Panc1 (cell line): ENCODE measurements at regions not wholly inside any gene's neighbourhood (a gene's known extent, or its start where the extent isn't known, plus 50 kb on each side); places are given as distances from the start of the nearest gene placed in this dataset.

Experiments used
- ATAC-seq: fragments of 200-7000 bp; cut with Tn5 transposase; 2 replicates; pipeline ENCODE4 v1.9.1; 2020; ENCODE audit warnings: mild to moderate bottlenecking, moderate library complexity
- BruUV-seq: library from RNA; stranded (reverse); fragments of 400-500 nt; replicated peaks from 2 replicates; lab custom pipeline; 2021; lab: Mats Ljungman, UMichigan
- CTCF ChIA-PET: fragments of 300-600 bp; sonication (Branson Sonifier 250); formaldehyde crosslinking; loops from one replicate; lab custom pipeline; 2022; ENCODE audit warnings: antibody characterized with exemption; lab: Charles Lee
- POLR2A ChIA-PET: fragments of 300-600 bp; sonication (Branson Sonifier 250); formaldehyde crosslinking; loops from one replicate; lab custom pipeline; 2022; ENCODE audit warnings: antibody characterized with exemption; lab: Charles Lee
- DNase-seq: peaks from one replicate; pipeline ENCODE4 v3.0.0-alpha.2; 2010; ENCODE audit warnings: low read depth, low spot score
- H3K27ac ChIP-seq: 2 replicates; pipeline ENCODE4 v1.5.1; 2011; ENCODE audit warnings: mild to moderate bottlenecking, low read length, inconsistent platforms
- H3K27me3 ChIP-seq: fragments of 200-500 bp; sonication (Bioruptor generic); 2 replicates; pipeline ENCODE4 v1.6.0; 2014; ENCODE audit warnings: low read length, inconsistent platforms; ENCODE audit not compliant: control insufficient read depth, insufficient read depth
- H3K36me3 ChIP-seq: fragments of 200-500 bp; sonication (Bioruptor generic); 2 replicates; pipeline ENCODE4 v1.5.1; 2014; ENCODE audit warnings: inconsistent platforms, mild to moderate bottlenecking, low read length, moderate library complexity; ENCODE audit not compliant: control insufficient read depth, insufficient read depth
- H3K4me1 ChIP-seq: 2 replicates; pipeline ENCODE4 v1.5.1; 2011; ENCODE audit warnings: inconsistent platforms, mild to moderate bottlenecking, low read length, moderate library complexity; ENCODE audit not compliant: control insufficient read depth, insufficient read depth
- H3K4me3 ChIP-seq, 2 experiments: 2 replicates each; pipeline ENCODE4 v1.5.1; 2011 to 2012; ENCODE audit warnings: low read depth in 2 of 2, low read length in 2 of 2, mild to moderate bottlenecking in 2 of 2, inconsistent platforms in 1 of 2, moderate library complexity in 1 of 2
- H3K9me3 ChIP-seq: fragments of 200-500 bp; sonication (Bioruptor generic); 2 replicates; pipeline ENCODE4 v1.5.1; 2014; ENCODE audit warnings: low read depth, mild to moderate bottlenecking, inconsistent platforms, low read length, moderate library complexity; ENCODE audit not compliant: control insufficient read depth, insufficient read depth
- POLR2AphosphoS5 ChIP-seq: IDR thresholded peaks from 2 replicates; pipeline ENCODE4 v1.6.1; 2012; ENCODE audit warnings: mild to moderate bottlenecking, low read depth, low read length, moderate library complexity
- SIN3A ChIP-seq: IDR thresholded peaks from 2 replicates; pipeline ENCODE4 v1.6.1; 2012; ENCODE audit warnings: low read depth, mild to moderate bottlenecking, low read length, moderate library complexity, borderline replicate concordance; ENCODE audit not compliant: insufficient read depth
- TCF7L2 ChIP-seq: IDR thresholded peaks from 2 replicates; pipeline ENCODE4 v1.6.1; 2011; ENCODE audit warnings: mild to moderate bottlenecking, low read depth, low read length, inconsistent platforms
- in situ Hi-C: cut with HindIII; loops from 2 replicates; pipeline ENCODE4 v1.10.0; 2016; ENCODE audit warnings: low sequenced_read_pairs, low pct_unique_long_range_greater_than_20kb
- intact Hi-C: fragments of 100-400 bp; cut with micrococcal nuclease; formaldehyde crosslinking; loops from one replicate; pipeline ENCODE4 v1.10.0; 2022; ENCODE audit not compliant: unreplicated experiment
- TF ChIP-seq, protein P1 (sequence below), 2 experiments: IDR thresholded peaks; 2 replicates each; pipeline ENCODE4 v1.6.1; 2011 to 2012; ENCODE audit warnings: low read depth in 2 of 2, control low read depth in 1 of 2, low read length in 1 of 2, mild to moderate bottlenecking in 1 of 2, moderate library complexity in 1 of 2; ENCODE audit not compliant: insufficient read depth in 1 of 2
- TF ChIP-seq, protein P2 (sequence below): fragments of 450-650 bp; IDR thresholded peaks from 2 replicates; pipeline ENCODE4 v1.5.1; 2017; ENCODE audit warnings: mild to moderate bottlenecking

DNA sequence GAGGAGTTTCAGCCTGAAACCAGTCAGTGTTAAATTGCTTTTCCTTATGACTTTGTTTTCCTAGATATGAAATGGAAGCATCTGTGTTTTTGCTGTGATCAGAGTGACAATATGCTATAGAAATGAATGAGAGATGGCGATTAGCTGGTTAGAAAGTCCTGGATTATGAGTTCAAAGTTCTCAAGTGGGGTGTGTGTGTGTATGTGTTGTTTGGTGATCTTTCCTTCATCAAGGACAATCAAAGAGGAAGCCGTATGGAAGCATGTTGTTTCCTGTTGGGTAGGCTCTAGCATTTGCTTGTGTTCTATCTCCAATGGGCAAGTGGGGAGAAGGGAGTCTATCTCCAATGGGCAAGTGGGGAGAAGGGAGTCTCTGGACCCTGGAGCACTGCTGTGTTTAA, 64.0 kb upstream of the STX18 start:
- CTCF ChIA-PET, result no interaction called here
- Histone ChIP-seq H3K27ac (no peak overlapping the region), H3K4me3 (no peak overlapping the region), H3K4me1 (no peaks in the 10 kb centered on the region), H3K27me3 (no peaks in the 10 kb centered on the region), H3K36me3 (no peaks in the 10 kb centered on the region), H3K9me3 (no peaks in the 10 kb centered on the region)
- TF ChIP-seq SIN3A (no peak), TCF7L2 (no peak), POLR2AphosphoS5 (no peak)
- TF ChIP-seq, protein P1, sequence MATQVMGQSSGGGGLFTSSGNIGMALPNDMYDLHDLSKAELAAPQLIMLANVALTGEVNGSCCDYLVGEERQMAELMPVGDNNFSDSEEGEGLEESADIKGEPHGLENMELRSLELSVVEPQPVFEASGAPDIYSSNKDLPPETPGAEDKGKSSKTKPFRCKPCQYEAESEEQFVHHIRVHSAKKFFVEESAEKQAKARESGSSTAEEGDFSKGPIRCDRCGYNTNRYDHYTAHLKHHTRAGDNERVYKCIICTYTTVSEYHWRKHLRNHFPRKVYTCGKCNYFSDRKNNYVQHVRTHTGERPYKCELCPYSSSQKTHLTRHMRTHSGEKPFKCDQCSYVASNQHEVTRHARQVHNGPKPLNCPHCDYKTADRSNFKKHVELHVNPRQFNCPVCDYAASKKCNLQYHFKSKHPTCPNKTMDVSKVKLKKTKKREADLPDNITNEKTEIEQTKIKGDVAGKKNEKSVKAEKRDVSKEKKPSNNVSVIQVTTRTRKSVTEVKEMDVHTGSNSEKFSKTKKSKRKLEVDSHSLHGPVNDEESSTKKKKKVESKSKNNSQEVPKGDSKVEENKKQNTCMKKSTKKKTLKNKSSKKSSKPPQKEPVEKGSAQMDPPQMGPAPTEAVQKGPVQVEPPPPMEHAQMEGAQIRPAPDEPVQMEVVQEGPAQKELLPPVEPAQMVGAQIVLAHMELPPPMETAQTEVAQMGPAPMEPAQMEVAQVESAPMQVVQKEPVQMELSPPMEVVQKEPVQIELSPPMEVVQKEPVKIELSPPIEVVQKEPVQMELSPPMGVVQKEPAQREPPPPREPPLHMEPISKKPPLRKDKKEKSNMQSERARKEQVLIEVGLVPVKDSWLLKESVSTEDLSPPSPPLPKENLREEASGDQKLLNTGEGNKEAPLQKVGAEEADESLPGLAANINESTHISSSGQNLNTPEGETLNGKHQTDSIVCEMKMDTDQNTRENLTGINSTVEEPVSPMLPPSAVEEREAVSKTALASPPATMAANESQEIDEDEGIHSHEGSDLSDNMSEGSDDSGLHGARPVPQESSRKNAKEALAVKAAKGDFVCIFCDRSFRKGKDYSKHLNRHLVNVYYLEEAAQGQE (IDR thresholded peaks at IDR 0.05; ENCODE audit: insufficient read depth in 1 of 2, low read depth in 2 of 2, low read length in 1 of 2), result no peak
- TF ChIP-seq, protein P2, sequence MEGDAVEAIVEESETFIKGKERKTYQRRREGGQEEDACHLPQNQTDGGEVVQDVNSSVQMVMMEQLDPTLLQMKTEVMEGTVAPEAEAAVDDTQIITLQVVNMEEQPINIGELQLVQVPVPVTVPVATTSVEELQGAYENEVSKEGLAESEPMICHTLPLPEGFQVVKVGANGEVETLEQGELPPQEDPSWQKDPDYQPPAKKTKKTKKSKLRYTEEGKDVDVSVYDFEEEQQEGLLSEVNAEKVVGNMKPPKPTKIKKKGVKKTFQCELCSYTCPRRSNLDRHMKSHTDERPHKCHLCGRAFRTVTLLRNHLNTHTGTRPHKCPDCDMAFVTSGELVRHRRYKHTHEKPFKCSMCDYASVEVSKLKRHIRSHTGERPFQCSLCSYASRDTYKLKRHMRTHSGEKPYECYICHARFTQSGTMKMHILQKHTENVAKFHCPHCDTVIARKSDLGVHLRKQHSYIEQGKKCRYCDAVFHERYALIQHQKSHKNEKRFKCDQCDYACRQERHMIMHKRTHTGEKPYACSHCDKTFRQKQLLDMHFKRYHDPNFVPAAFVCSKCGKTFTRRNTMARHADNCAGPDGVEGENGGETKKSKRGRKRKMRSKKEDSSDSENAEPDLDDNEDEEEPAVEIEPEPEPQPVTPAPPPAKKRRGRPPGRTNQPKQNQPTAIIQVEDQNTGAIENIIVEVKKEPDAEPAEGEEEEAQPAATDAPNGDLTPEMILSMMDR, result no peak
- BruUV-seq, result no TSS peak
- POLR2A ChIA-PET, result no interaction called here
- ATAC-seq, result no peak
- in situ Hi-C loops, result no loop called here
- intact Hi-C loops, result no loop called here
- DNase-seq, result no peak

GRCh38 chr4:4603592-4603991, 61.7 kb upstream of the STX18 start:
- TF ChIP-seq, protein P2, result no peak
- TF ChIP-seq, protein P1 (IDR thresholded peaks at IDR 0.05; ENCODE audit: insufficient read depth in 1 of 2, low read depth in 2 of 2, low read length in 1 of 2), result no peak
- TF ChIP-seq SIN3A, result no peak
- TF ChIP-seq POLR2AphosphoS5, result no peak
- no peak for TF ChIP-seq TCF7L2
- no peaks in the 10 kb centered on the region for H3K9me3 ChIP-seq
- H3K27ac ChIP-seq, result no peak overlapping the region
- in situ Hi-C loops (no loop called here), intact Hi-C loops (no loop called here)
- H3K36me3 ChIP-seq, result no peaks in the 10 kb centered on the region
- DNase-seq (no peak), ATAC-seq (no peak)
- ChIA-PET CTCF (no interaction called here), POLR2A (no interaction called here)
- H3K27me3 ChIP-seq, result no peaks in the 10 kb centered on the region
- no peaks in the 10 kb centered on the region for H3K4me1 ChIP-seq
- BruUV-seq, result no TSS peak
- no peak overlapping the region for H3K4me3 ChIP-seq
